ENCODE measurements at regions not wholly inside any gene's neighbourhood (a gene's known extent, or its start where the extent isn't known, plus 50 kb on each side); places are given as distances from the start of the nearest gene placed in this dataset.

DNA sequence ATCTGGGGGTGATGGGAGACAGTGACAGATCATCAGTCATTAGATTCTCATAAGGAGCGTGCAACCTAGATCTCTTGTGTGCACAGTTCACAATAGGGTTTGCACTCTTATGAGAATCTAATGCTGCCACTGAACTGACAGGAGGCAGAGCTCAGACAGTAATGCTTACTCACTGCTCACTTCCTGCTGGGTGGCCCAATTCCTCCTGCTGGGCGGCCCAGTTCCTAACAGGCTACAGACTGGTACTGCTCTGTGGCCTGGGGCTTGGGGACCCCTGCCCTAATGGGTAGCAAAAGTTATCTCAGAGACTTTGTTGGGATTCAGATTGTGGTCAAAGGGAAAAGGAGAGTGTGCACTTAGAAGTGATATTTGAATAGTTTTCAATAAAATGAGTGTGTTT lies 840.1 kb upstream of the ID2 start:
- no peak for TF ChIP-seq POLR2AphosphoS5 (IDR thresholded peaks at IDR 0.05; ENCODE audit: low read depth, low read length)

DNA sequence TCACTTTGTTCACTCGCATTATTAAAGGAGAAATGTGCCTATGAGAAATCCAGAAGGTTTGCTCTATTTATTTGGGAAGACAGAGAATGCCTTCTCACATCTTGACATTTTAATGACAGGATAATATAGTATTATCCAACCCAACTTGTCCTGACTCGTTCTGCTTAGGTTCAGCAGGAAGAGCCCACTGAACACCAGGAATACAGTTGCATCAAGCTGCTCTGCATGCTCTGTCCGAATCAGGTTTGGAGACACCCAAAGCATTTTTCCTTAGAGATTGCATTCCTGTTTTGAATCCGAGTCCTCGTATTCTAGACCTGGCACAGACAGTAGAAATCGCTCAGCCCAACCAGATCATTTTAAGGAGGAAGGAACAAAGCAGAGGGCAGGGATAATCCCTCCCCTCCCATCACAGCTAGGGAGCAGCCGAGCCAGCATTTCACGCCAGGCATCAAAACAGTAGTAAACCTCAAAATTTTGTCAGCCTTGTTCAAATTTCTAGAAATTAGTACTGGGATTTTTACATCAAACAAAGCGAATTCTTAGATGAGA lies 837.4 kb upstream of the ID2 start:
- no peak for TF ChIP-seq FOXP2 (optimal IDR thresholded peaks at IDR 0.05; ENCODE audit: borderline replicate concordance, extremely low read depth, extremely low read length, insufficient read depth)
- no peak for TF ChIP-seq TAF1 (IDR thresholded peaks at IDR 0.05; ENCODE audit: borderline replicate concordance, insufficient read depth, low read length)
- TF ChIP-seq POLR2AphosphoS5 (IDR thresholded peaks at IDR 0.05; ENCODE audit: low read depth, low read length), result no peak
- TF ChIP-seq, protein P1, sequence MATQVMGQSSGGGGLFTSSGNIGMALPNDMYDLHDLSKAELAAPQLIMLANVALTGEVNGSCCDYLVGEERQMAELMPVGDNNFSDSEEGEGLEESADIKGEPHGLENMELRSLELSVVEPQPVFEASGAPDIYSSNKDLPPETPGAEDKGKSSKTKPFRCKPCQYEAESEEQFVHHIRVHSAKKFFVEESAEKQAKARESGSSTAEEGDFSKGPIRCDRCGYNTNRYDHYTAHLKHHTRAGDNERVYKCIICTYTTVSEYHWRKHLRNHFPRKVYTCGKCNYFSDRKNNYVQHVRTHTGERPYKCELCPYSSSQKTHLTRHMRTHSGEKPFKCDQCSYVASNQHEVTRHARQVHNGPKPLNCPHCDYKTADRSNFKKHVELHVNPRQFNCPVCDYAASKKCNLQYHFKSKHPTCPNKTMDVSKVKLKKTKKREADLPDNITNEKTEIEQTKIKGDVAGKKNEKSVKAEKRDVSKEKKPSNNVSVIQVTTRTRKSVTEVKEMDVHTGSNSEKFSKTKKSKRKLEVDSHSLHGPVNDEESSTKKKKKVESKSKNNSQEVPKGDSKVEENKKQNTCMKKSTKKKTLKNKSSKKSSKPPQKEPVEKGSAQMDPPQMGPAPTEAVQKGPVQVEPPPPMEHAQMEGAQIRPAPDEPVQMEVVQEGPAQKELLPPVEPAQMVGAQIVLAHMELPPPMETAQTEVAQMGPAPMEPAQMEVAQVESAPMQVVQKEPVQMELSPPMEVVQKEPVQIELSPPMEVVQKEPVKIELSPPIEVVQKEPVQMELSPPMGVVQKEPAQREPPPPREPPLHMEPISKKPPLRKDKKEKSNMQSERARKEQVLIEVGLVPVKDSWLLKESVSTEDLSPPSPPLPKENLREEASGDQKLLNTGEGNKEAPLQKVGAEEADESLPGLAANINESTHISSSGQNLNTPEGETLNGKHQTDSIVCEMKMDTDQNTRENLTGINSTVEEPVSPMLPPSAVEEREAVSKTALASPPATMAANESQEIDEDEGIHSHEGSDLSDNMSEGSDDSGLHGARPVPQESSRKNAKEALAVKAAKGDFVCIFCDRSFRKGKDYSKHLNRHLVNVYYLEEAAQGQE (IDR thresholded peaks at IDR 0.05; ENCODE audit: insufficient read depth in 1 of 2, low read depth in 2 of 2, low read length in 2 of 2), result no peak
- TF ChIP-seq SIN3A (IDR thresholded peaks at IDR 0.05; ENCODE audit: borderline replicate concordance, insufficient read depth, low read length), result no peak

DNA sequence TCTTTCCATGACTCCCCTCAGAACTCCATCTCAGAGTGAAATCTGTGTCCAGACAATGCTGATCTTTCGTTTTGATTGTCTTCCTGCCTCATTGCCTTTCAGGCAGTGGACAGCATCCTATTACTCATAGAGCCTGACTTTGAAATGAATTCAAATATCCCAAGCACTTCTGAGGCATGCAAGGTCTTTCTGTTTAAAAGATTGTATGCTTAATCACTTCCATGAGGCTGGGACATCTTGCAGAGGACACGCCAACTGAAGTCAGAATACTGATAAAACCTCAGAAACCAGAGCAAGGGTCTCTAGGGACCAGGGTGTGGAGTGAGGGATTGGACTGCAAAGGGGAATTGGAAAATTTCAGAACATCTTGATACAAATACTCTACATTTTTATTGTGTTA lies 836.5 kb upstream of the ID2 start:
- no peak for TF ChIP-seq SIN3A (IDR thresholded peaks at IDR 0.05; ENCODE audit: borderline replicate concordance, insufficient read depth, low read length)
- no peak for TF ChIP-seq TAF1 (IDR thresholded peaks at IDR 0.05; ENCODE audit: borderline replicate concordance, insufficient read depth, low read length)
- TF ChIP-seq, protein P1 (IDR thresholded peaks at IDR 0.05; ENCODE audit: insufficient read depth in 1 of 2, low read depth in 2 of 2, low read length in 2 of 2), result no peak
- TF ChIP-seq FOXP2 (optimal IDR thresholded peaks at IDR 0.05; ENCODE audit: borderline replicate concordance, extremely low read depth, extremely low read length, insufficient read depth), result no peak
- TF ChIP-seq POLR2AphosphoS5 (IDR thresholded peaks at IDR 0.05; ENCODE audit: low read depth, low read length), result no peak

DNA sequence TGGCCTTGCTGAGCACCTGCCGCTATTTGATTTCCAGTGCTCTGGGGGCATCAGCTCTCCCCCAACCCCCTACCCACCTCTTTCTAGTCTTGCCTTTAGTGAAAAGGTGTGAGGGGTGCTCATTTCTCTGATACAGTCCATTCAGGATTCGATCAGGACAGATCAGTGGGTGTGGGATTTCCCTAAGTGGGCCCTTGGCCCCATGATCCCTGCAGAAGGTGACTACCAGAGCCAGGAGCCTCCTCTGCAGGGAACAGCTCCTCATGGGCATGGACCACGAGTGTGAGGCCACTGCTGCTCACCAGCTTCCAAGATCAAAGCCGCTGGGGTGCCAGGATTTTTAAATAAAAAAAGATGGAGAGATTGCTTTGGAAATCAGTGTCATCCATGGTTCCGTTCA lies 835.2 kb upstream of the ID2 start:
- no peak for TF ChIP-seq FOXP2 (optimal IDR thresholded peaks at IDR 0.05; ENCODE audit: borderline replicate concordance, extremely low read depth, extremely low read length, insufficient read depth)
- no peak for TF ChIP-seq SIN3A (IDR thresholded peaks at IDR 0.05; ENCODE audit: borderline replicate concordance, insufficient read depth, low read length)
- TF ChIP-seq TAF1 (IDR thresholded peaks at IDR 0.05; ENCODE audit: borderline replicate concordance, insufficient read depth, low read length), result no peak
- TF ChIP-seq, protein P1 (IDR thresholded peaks at IDR 0.05; ENCODE audit: insufficient read depth in 1 of 2, low read depth in 2 of 2, low read length in 2 of 2), result no peak
- no peak for TF ChIP-seq POLR2AphosphoS5 (IDR thresholded peaks at IDR 0.05; ENCODE audit: low read depth, low read length)

DNA sequence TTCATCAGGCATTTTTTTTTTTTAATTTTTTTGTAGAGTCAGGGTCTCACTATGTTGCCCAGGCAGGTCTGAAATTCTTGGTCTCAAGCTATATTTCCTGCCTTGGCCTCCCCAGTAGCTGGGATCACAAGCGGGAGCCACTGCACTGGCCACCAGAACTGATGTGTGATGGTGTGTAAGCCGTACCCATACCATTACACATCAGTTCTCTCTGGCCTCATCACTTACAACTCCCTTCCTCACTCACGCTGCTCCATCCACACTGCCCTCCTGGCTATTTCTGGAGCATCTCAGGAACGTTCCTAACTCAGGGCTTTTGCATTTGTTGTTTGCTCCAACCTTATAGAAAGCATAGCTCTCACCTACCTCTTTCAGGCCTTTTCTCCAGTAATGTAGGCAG lies 834.5 kb upstream of the ID2 start:
- TF ChIP-seq SIN3A (IDR thresholded peaks at IDR 0.05; ENCODE audit: borderline replicate concordance, insufficient read depth, low read length) (no peak), POLR2AphosphoS5 (IDR thresholded peaks at IDR 0.05; ENCODE audit: low read depth, low read length) (no peak), FOXP2 (optimal IDR thresholded peaks at IDR 0.05; ENCODE audit: borderline replicate concordance, extremely low read depth, extremely low read length, insufficient read depth) (no peak), TAF1 (IDR thresholded peaks at IDR 0.05; ENCODE audit: borderline replicate concordance, insufficient read depth, low read length) (no peak)
- TF ChIP-seq, protein P1 (IDR thresholded peaks at IDR 0.05; ENCODE audit: insufficient read depth in 1 of 2, low read depth in 2 of 2, low read length in 2 of 2), result no peak
